Neural cell (in vitro differentiated cells): ENCODE measurements at regions not wholly inside any gene's neighbourhood (a gene's known extent, or its start where the extent isn't known, plus 50 kb on each side); places are given as distances from the start of the nearest gene placed in this dataset.

Experiments used
- EP300 ChIP-seq: fragments of 450-650 bp; conservative IDR thresholded peaks from 2 replicates; pipeline ENCODE4 v1.6.1; 2014; ENCODE audit warnings: antibody characterized with exemption, mild to moderate bottlenecking, moderate library complexity; ENCODE audit not compliant: poor library complexity, severe bottlenecking
- TF ChIP-seq, protein P1 (sequence below): fragments of 450-650 bp; IDR thresholded peaks from 2 replicates; pipeline ENCODE4 v1.5.1; 2014; ENCODE audit warnings: antibody characterized with exemption, mild to moderate bottlenecking, moderate library complexity; ENCODE audit not compliant: poor library complexity, severe bottlenecking
- TF ChIP-seq, protein P2 (sequence below): IDR thresholded peaks from 2 replicates; pipeline ENCODE4 v1.6.1; 2012; ENCODE audit warnings: borderline replicate concordance

DNA sequence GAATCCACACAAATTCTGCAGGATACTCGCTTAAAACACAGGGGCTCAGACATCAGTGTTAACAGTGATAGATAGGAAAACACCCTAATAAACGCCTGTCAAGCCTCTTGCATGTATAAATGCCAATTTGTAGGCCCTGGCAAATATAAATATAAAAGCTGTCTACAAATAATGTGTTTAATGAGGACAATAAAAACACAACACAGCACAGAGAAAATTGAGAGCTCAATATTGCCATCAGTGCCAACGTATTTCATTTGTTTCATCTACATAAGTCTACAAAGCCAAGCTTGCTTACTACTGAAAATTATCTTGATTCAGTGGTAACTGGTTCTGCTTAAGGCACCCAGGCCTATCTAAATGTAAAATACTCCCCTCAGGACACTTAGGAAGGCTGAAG is 1387.0 kb upstream of the TENM4 start:
- TF ChIP-seq, protein P1, sequence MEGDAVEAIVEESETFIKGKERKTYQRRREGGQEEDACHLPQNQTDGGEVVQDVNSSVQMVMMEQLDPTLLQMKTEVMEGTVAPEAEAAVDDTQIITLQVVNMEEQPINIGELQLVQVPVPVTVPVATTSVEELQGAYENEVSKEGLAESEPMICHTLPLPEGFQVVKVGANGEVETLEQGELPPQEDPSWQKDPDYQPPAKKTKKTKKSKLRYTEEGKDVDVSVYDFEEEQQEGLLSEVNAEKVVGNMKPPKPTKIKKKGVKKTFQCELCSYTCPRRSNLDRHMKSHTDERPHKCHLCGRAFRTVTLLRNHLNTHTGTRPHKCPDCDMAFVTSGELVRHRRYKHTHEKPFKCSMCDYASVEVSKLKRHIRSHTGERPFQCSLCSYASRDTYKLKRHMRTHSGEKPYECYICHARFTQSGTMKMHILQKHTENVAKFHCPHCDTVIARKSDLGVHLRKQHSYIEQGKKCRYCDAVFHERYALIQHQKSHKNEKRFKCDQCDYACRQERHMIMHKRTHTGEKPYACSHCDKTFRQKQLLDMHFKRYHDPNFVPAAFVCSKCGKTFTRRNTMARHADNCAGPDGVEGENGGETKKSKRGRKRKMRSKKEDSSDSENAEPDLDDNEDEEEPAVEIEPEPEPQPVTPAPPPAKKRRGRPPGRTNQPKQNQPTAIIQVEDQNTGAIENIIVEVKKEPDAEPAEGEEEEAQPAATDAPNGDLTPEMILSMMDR: no peak
- no peak for TF ChIP-seq EP300
- TF ChIP-seq, protein P2, sequence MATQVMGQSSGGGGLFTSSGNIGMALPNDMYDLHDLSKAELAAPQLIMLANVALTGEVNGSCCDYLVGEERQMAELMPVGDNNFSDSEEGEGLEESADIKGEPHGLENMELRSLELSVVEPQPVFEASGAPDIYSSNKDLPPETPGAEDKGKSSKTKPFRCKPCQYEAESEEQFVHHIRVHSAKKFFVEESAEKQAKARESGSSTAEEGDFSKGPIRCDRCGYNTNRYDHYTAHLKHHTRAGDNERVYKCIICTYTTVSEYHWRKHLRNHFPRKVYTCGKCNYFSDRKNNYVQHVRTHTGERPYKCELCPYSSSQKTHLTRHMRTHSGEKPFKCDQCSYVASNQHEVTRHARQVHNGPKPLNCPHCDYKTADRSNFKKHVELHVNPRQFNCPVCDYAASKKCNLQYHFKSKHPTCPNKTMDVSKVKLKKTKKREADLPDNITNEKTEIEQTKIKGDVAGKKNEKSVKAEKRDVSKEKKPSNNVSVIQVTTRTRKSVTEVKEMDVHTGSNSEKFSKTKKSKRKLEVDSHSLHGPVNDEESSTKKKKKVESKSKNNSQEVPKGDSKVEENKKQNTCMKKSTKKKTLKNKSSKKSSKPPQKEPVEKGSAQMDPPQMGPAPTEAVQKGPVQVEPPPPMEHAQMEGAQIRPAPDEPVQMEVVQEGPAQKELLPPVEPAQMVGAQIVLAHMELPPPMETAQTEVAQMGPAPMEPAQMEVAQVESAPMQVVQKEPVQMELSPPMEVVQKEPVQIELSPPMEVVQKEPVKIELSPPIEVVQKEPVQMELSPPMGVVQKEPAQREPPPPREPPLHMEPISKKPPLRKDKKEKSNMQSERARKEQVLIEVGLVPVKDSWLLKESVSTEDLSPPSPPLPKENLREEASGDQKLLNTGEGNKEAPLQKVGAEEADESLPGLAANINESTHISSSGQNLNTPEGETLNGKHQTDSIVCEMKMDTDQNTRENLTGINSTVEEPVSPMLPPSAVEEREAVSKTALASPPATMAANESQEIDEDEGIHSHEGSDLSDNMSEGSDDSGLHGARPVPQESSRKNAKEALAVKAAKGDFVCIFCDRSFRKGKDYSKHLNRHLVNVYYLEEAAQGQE: no peak
